Breast epithelium (tissue), 4 donors: ENCODE measurements at regions not wholly inside any gene's neighbourhood (a gene's known extent, or its start where the extent isn't known, plus 50 kb on each side); places are given as distances from the start of the nearest gene placed in this dataset.
"Not testable (repeated sequence)": the region's sequence is repeated elsewhere in the genome, so short reads cannot be mapped to it uniquely, and the experiment has no call there.

ENCODE experiments used
- DNase-seq, 2 donors: peaks; one replicate each; pipeline ENCODE4 v3.0.0-alpha.2; 2019; ENCODE audit warnings: low spot score in 2 of 2
- H3K27ac ChIP-seq, 2 donors: fragments of 200-600 bp; sonication (generic) in 1 of 2; one replicate each; pipeline ENCODE4 v1.5.1; 2016 to 2019; ENCODE audit warnings: mild to moderate bottlenecking in 1 of 2
- H3K27me3 ChIP-seq, 2 donors: fragments of 200-600 bp; sonication (generic) in 1 of 2; one replicate each; pipeline versions ENCODE4 v1.5.1 to v1.6.0; 2017 to 2019; ENCODE audit warnings: control low read depth in 1 of 2, mild to moderate bottlenecking in 1 of 2
- H3K36me3 ChIP-seq: fragments of 200-600 bp; one replicate; pipeline ENCODE4 v1.5.1; 2019
- H3K4me1 ChIP-seq, 2 donors: fragments of 200-600 bp; sonication (generic); one replicate each; pipeline ENCODE4 v1.5.1; 2016 to 2019; ENCODE audit warnings: control low read depth in 1 of 2
- H3K4me3 ChIP-seq, 3 donors: fragments of 200-600 bp; sonication (generic); 1 replicate in 2 of 3; 2 replicates in 1 of 3; pipeline ENCODE4 v1.5.1; 2016 to 2019; ENCODE audit warnings: mild to moderate bottlenecking in 3 of 3, moderate library complexity in 2 of 3
- H3K9me3 ChIP-seq, 2 donors: fragments of 200-600 bp; sonication (generic) in 1 of 2; one replicate each; pipeline ENCODE4 v1.5.1; 2016 to 2019; ENCODE audit warnings: control low read depth in 1 of 2
- CTCF ChIP-seq, 3 donors: fragments of 450-650 bp; IDR thresholded peaks; one replicate each; pipeline ENCODE4 v1.5.1; 2016 to 2017; ENCODE audit warnings: antibody characterized with exemption in 3 of 3, mild to moderate bottlenecking in 3 of 3, moderate library complexity in 3 of 3
- POLR2A ChIP-seq: fragments of 450-650 bp; IDR thresholded peaks from one replicate; pipeline ENCODE4 v1.6.1; 2016; ENCODE audit warnings: antibody characterized with exemption, mild to moderate bottlenecking, moderate library complexity
- POLR2AphosphoS5 ChIP-seq, 3 donors: sonication (generic); formaldehyde crosslinking; IDR thresholded peaks; one replicate each; pipeline ENCODE4 v1.6.1; 2017; ENCODE audit warnings: antibody characterized with exemption in 3 of 3
- intact Hi-C: fragments of 100-400 bp; cut with DNase I; formaldehyde crosslinking; loops from one replicate; pipeline ENCODE4 v1.15.1; 2023; ENCODE audit warnings: low total_unique reads

- no peak overlapping the region for H3K27ac ChIP-seq
- H3K27me3 ChIP-seq, result no peaks in the 10 kb centered on the region
- H3K4me3 ChIP-seq, result no peak overlapping the region
- no peaks in the 10 kb centered on the region for H3K36me3 ChIP-seq
- intact Hi-C loops, result no loop called here
- DNase-seq, result no peak
- no peaks in the 10 kb centered on the region for H3K4me1 ChIP-seq
- no peaks in the 10 kb centered on the region for H3K9me3 ChIP-seq
- TF ChIP-seq CTCF (IDR thresholded peaks at IDR 0.05), result no peak
- no peak for TF ChIP-seq POLR2A
- TF ChIP-seq POLR2AphosphoS5 (IDR thresholded peaks at IDR 0.05), result no peak
Observed at GRCh38 chr16:79938575-79938974, 338.0 kb upstream of the MAF start.

- intact Hi-C loops, H3K27me3 ChIP-seq, DNase-seq, H3K9me3 ChIP-seq, H3K4me1 ChIP-seq, H3K36me3 ChIP-seq, H3K4me3 ChIP-seq, H3K27ac ChIP-seq: not testable (repeated sequence)
Observed at GRCh38 chr16:79937671-79938070, 337.1 kb upstream of the MAF start.

GRCh38 chr16:79933603-79934002 is 333.1 kb upstream of the MAF start:
- TF ChIP-seq POLR2A (no peak), CTCF (IDR thresholded peaks at IDR 0.05) (no peak), POLR2AphosphoS5 (IDR thresholded peaks at IDR 0.05) (no peak)
- no peaks in the 10 kb centered on the region for H3K4me1 ChIP-seq
- H3K9me3 ChIP-seq, result no peaks in the 10 kb centered on the region
- no peak overlapping the region for H3K27ac ChIP-seq
- intact Hi-C loops, result no loop called here
- H3K36me3 ChIP-seq, result no peaks in the 10 kb centered on the region
- no peak for DNase-seq
- H3K4me3 ChIP-seq, result no peak overlapping the region
- no peaks in the 10 kb centered on the region for H3K27me3 ChIP-seq

GRCh38 chr16:79932572-79932971 is 332.0 kb upstream of the MAF start:
- Histone ChIP-seq H3K27ac (no peak overlapping the region), H3K27me3 (no peaks in the 10 kb centered on the region), H3K9me3 (no peaks in the 10 kb centered on the region), H3K4me1 (no peaks in the 10 kb centered on the region), H3K36me3 (no peaks in the 10 kb centered on the region), H3K4me3 (no peak overlapping the region)
- no peak for DNase-seq
- TF ChIP-seq POLR2AphosphoS5 (IDR thresholded peaks at IDR 0.05), result no peak
- no peak for TF ChIP-seq POLR2A
- no peak for TF ChIP-seq CTCF (IDR thresholded peaks at IDR 0.05)
- intact Hi-C loops, result no loop called here

GRCh38 chr16:79931721-79932120 is 331.2 kb upstream of the MAF start:
- no peak for DNase-seq
- H3K27ac ChIP-seq, result no peak overlapping the region
- no peaks in the 10 kb centered on the region for H3K36me3 ChIP-seq
- H3K27me3 ChIP-seq, result no peaks in the 10 kb centered on the region
- intact Hi-C loops, result no loop called here
- H3K4me1 ChIP-seq, result no peaks in the 10 kb centered on the region
- H3K9me3 ChIP-seq, result no peaks in the 10 kb centered on the region
- no peak overlapping the region for H3K4me3 ChIP-seq
- TF ChIP-seq CTCF (IDR thresholded peaks at IDR 0.05) (no peak), POLR2AphosphoS5 (IDR thresholded peaks at IDR 0.05) (no peak), POLR2A (no peak)

- no peak for DNase-seq
- Histone ChIP-seq H3K4me3 (no peak overlapping the region), H3K36me3 (no peaks in the 10 kb centered on the region), H3K27me3 (no peaks in the 10 kb centered on the region), H3K27ac (no peak overlapping the region), H3K9me3 (no peaks in the 10 kb centered on the region), H3K4me1 (no peaks in the 10 kb centered on the region)
- intact Hi-C loops, result loop anchor here (5.0 kb wide), 1 partner anchor 783 kb away; no protein-coding TSS in a partner anchor
- TF ChIP-seq CTCF (IDR thresholded peaks at IDR 0.05), result no peak
- no peak for TF ChIP-seq POLR2A
- TF ChIP-seq POLR2AphosphoS5 (IDR thresholded peaks at IDR 0.05), result no peak
Observed at GRCh38 chr16:79929260-79929965, 328.9 kb upstream of the MAF start.
